ENCODE measurements at regions not wholly inside any gene's neighbourhood (a gene's known extent, or its start where the extent isn't known, plus 50 kb on each side); places are given as distances from the start of the nearest gene placed in this dataset.

DNA sequence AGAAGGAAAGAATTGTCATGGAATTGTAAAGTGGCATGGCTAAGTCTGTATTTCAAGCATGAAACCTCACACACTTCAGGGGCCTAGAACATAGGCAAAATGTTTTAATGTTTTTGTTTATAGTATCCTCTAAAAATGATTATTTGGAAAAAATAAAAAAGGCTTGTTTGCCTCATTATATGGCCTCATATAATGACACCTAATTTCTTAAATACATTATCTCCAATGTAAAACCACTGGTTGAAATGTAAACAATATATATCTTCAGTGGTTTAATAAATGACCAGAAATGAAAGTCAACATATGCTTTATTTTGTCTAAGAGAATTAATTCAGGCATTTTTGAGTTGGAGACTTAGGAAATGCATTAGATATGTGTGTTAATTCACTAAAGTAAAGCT is 1736.6 kb downstream of the EFNA5 start:
- DNase-seq (ENCODE audit: low read depth, low spot score) (no peak), FAIRE-seq (no peak)
- intact Hi-C loops (cut with micrococcal nuclease) (no loop called here), dilution Hi-C loops (cut with MboI; ENCODE audit: extremely low pct_ligation_motif_present, low sequenced_read_pairs) (no loop called here)
- Histone ChIP-seq H3K9ac (replicated peaks; ENCODE audit: extremely low read depth, insufficient read depth, low read length) (no peak overlapping the region), H3K79me2 (ENCODE audit: control insufficient read depth, insufficient read depth, low read length) (no peaks in the 10 kb centered on the region), H3K4me2 (ENCODE audit: insufficient read depth, low read length) (no peak overlapping the region), H3K4me3 (replicated peaks in 1 of 3; ENCODE audit: insufficient read depth in 1 of 3, low read depth in 1 of 3, low read length in 3 of 3) (no peak overlapping the region), H2AFZ (ENCODE audit: low read depth, low read length) (no peak overlapping the region), H3K9me3 (replicated peaks; ENCODE audit: control insufficient read depth, insufficient read depth, low read length) (no peaks in the 10 kb centered on the region), H3K27me3 (ENCODE audit: control insufficient read depth in 2 of 2, insufficient read depth in 2 of 2, low read length in 2 of 2) (no peaks in the 10 kb centered on the region), H3K36me3 (ENCODE audit: control insufficient read depth in 2 of 2, extremely low read depth in 1 of 2, insufficient read depth in 2 of 2, low read length in 2 of 2) (no peaks in the 10 kb centered on the region), H3K4me1 (ENCODE audit: control insufficient read depth, extremely low read depth, insufficient read depth, low read length) (no peaks in the 10 kb centered on the region), H3K9me1 (replicated peaks; ENCODE audit: control insufficient read depth, extremely low read depth, insufficient read depth, low read length) (no peaks in the 10 kb centered on the region), H3K27ac (ENCODE audit: insufficient read depth, low read depth, low read length) (no peak overlapping the region), H4K20me1 (replicated peaks; ENCODE audit: control insufficient read depth, extremely low read depth, insufficient read depth, low read length) (no peaks in the 10 kb centered on the region)
- BruUV-seq (replicated peaks): no TSS peak
- TF ChIP-seq POLR2AphosphoS5 (IDR thresholded peaks at IDR 0.05; ENCODE audit: insufficient read depth, low read depth, low read length): no peak
- no peak for TF ChIP-seq FOS (IDR thresholded peaks at IDR 0.05; ENCODE audit: borderline replicate concordance, insufficient read depth, low read length)
- no peak for TF ChIP-seq MYC (IDR thresholded peaks at IDR 0.05; ENCODE audit: low read depth, low read length)
- TF ChIP-seq EZH2 (IDR thresholded peaks at IDR 0.05; ENCODE audit: borderline replicate concordance, low read depth, low read length, severe bottlenecking): no peak
- no peak for TF ChIP-seq JUN (IDR thresholded peaks at IDR 0.05; ENCODE audit: borderline replicate concordance, insufficient read depth, insufficient read length, low read depth)
- TF ChIP-seq POLR2A (IDR thresholded peaks at IDR 0.05; ENCODE audit: low read depth, low read length): no peak
- TF ChIP-seq, protein P1, sequence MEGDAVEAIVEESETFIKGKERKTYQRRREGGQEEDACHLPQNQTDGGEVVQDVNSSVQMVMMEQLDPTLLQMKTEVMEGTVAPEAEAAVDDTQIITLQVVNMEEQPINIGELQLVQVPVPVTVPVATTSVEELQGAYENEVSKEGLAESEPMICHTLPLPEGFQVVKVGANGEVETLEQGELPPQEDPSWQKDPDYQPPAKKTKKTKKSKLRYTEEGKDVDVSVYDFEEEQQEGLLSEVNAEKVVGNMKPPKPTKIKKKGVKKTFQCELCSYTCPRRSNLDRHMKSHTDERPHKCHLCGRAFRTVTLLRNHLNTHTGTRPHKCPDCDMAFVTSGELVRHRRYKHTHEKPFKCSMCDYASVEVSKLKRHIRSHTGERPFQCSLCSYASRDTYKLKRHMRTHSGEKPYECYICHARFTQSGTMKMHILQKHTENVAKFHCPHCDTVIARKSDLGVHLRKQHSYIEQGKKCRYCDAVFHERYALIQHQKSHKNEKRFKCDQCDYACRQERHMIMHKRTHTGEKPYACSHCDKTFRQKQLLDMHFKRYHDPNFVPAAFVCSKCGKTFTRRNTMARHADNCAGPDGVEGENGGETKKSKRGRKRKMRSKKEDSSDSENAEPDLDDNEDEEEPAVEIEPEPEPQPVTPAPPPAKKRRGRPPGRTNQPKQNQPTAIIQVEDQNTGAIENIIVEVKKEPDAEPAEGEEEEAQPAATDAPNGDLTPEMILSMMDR (IDR thresholded peaks at IDR 0.05; ENCODE audit: extremely low read depth in 1 of 2, insufficient read depth in 1 of 2, low read depth in 1 of 2, low read length in 2 of 2): no peak
- TF ChIP-seq, protein P2, sequence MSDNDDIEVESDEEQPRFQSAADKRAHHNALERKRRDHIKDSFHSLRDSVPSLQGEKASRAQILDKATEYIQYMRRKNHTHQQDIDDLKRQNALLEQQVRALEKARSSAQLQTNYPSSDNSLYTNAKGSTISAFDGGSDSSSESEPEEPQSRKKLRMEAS (IDR thresholded peaks at IDR 0.05; ENCODE audit: insufficient read depth, insufficient read length): no peak
- TF ChIP-seq GATA2 (IDR thresholded peaks at IDR 0.05; ENCODE audit: insufficient read depth, insufficient read length, low read depth, low read length): no peak
- ChIA-PET POLR2A (no interaction called here), CTCF (no interaction called here)

Measured in endothelial cell of umbilical vein (primary cell).